ENCODE measurements at regions not wholly inside any gene's neighbourhood (a gene's known extent, or its start where the extent isn't known, plus 50 kb on each side); places are given as distances from the start of the nearest gene placed in this dataset.

- TF ChIP-seq CTCF (IDR thresholded peaks at IDR 0.05) (no peak), POLR2A (IDR thresholded peaks at IDR 0.05) (no peak)
Observed at GRCh38 chr4:19722404-19722803, 529.3 kb upstream of the SLIT2 start.
